K562 (cell line): ENCODE measurements at regions not wholly inside any gene's neighbourhood (a gene's known extent, or its start where the extent isn't known, plus 50 kb on each side); places are given as distances from the start of the nearest gene placed in this dataset.

ENCODE experiments used
- ADNP ChIP-seq: fragments of 200-800 bp; sonication (Bioruptor generic); IDR thresholded peaks from 2 replicates; pipeline ENCODE4 v1.6.1; 2016; ENCODE audit warnings: missing genetic modification characterization, missing compliant biosample characterization
- CEBPG ChIP-seq, 3 experiments: fragments of 200-800 bp in 1 of 3; sonication (Bioruptor generic) in 1 of 3; sonication (generic) in 1 of 3; formaldehyde crosslinking in 1 of 3; IDR thresholded peaks in 2 of 3; conservative IDR thresholded peaks in 1 of 3; 2 replicates each; pipeline versions ENCODE4 v1.6.1 to v1.8.0; 2016 to 2022; ENCODE audit warnings: missing compliant biosample characterization in 2 of 3, missing genetic modification characterization in 2 of 3, mild to moderate bottlenecking in 1 of 3, missing genetic modification reagents in 1 of 3
- CSDE1 ChIP-seq, 2 experiments: fragments of 450-650 bp; IDR thresholded peaks; 2 replicates each; pipeline ENCODE4 v1.6.1; 2016; ENCODE audit warnings: mild to moderate bottlenecking in 1 of 2
- CXXC5 ChIP-seq: fragments of 250-450 bp; sonication (Bioruptor Pico); IDR thresholded peaks from 2 replicates; pipeline ENCODE4 v1.8.0; 2022; ENCODE audit warnings: inconsistent platforms, mild to moderate bottlenecking, moderate library complexity
- ETS2 ChIP-seq: IDR thresholded peaks from 2 replicates; pipeline ENCODE4 v1.6.1; 2016; ENCODE audit warnings: borderline replicate concordance, missing genetic modification characterization, mild to moderate bottlenecking, moderate library complexity, missing compliant biosample characterization; ENCODE audit not compliant: poor library complexity, severe bottlenecking
- GTF3C2 ChIP-seq: IDR thresholded peaks from 3 replicates; pipeline ENCODE4 v1.6.1; 2011; ENCODE audit warnings: borderline replicate concordance, mild to moderate bottlenecking, moderate library complexity; ENCODE audit not compliant: insufficient read length; ENCODE audit errors: extremely low read depth
- HNRNPL ChIP-seq: fragments of 200-400 bp; formaldehyde crosslinking; IDR thresholded peaks from 2 replicates; pipeline ENCODE4 v1.6.1; 2017; ENCODE audit warnings: low read depth, mild to moderate bottlenecking, low read length
- ILK ChIP-seq: fragments of 450-650 bp; IDR thresholded peaks from 2 replicates; pipeline ENCODE4 v1.6.1; 2016; ENCODE audit warnings: missing genetic modification characterization, low read depth, mild to moderate bottlenecking, missing compliant biosample characterization, moderate library complexity, borderline replicate concordance
- KDM1A ChIP-seq, 2 experiments: fragments of 450-650 bp; IDR thresholded peaks; 2 replicates each; pipeline ENCODE4 v1.6.1; 2016; ENCODE audit warnings: mild to moderate bottlenecking in 2 of 2
- MTA1 ChIP-seq: fragments of 450-650 bp; IDR thresholded peaks from 2 replicates; pipeline ENCODE4 v1.6.1; 2017; ENCODE audit warnings: borderline replicate concordance
- MTA2 ChIP-seq: fragments of 450-650 bp; IDR thresholded peaks from 2 replicates; pipeline ENCODE4 v1.6.1; 2016; ENCODE audit warnings: low read depth
- MTA3 ChIP-seq: fragments of 450-650 bp; formaldehyde crosslinking; IDR thresholded peaks from 2 replicates; pipeline ENCODE4 v1.6.1; 2017; ENCODE audit warnings: mild to moderate bottlenecking, borderline replicate concordance
- MXI1 ChIP-seq: IDR thresholded peaks from 2 replicates; pipeline ENCODE4 v1.6.1; 2011; ENCODE audit warnings: low read depth, mild to moderate bottlenecking, improper control_type of control experiment, low read length
- NCOA1 ChIP-seq: fragments of 450-650 bp; IDR thresholded peaks from 2 replicates; pipeline ENCODE4 v1.6.1; 2016; ENCODE audit warnings: low read depth
- RCOR1 ChIP-seq, 2 experiments: IDR thresholded peaks; 2 replicates each; pipeline ENCODE4 v1.6.1; 2012; ENCODE audit warnings: low read depth in 2 of 2, low read length in 2 of 2, borderline replicate concordance in 1 of 2, improper control_type of control experiment in 1 of 2
- STAT5A ChIP-seq: IDR thresholded peaks from 2 replicates; pipeline ENCODE4 v1.6.1; 2012; ENCODE audit warnings: low read length, inconsistent platforms, borderline replicate concordance
- TCF3 ChIP-seq: sonication (generic); formaldehyde crosslinking; IDR thresholded peaks from 2 replicates; pipeline ENCODE4 v1.4.0; 2020; ENCODE audit warnings: mild to moderate bottlenecking, missing genetic modification reagents
- TCF7 ChIP-seq: sonication (generic); IDR thresholded peaks from 2 replicates; pipeline ENCODE4 v1.6.1; 2016; ENCODE audit warnings: antibody characterized with exemption, borderline replicate concordance
- ZNF274 ChIP-seq: IDR thresholded peaks from 2 replicates; pipeline ENCODE4 v1.6.1; 2011; ENCODE audit warnings: low read depth, mild to moderate bottlenecking, low read length, moderate library complexity, borderline replicate concordance
- TF ChIP-seq, protein P1 (sequence below): fragments of 450-650 bp; formaldehyde crosslinking; IDR thresholded peaks from 2 replicates; pipeline ENCODE4 v1.4.0; 2022; ENCODE audit warnings: missing genetic modification characterization

DNA sequence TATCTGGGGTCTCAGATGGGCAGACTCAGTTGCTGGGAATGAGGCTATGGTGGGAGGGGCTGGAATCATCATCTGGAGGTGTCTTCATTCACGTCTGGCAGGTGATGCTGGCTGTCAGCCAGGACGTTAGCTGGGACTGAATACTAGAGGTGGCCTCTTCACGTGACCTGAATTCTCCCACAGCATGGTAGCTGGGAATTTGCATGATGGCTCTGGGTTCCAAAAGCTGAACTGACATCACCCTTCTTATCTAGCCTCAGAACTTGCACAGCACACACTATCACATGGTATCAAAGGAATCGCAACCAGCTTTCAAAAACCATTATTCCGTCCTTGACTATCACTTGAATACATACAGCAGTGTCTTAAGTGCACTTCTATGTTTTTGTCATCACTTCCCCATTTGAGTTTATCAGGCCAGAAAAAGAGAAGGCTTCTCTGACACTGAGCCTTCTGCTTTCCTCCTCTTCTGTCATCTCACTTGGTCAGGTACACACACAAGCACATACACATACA lies 53.0 kb upstream of the LRP2 start (continued):
- TF ChIP-seq, protein P1, sequence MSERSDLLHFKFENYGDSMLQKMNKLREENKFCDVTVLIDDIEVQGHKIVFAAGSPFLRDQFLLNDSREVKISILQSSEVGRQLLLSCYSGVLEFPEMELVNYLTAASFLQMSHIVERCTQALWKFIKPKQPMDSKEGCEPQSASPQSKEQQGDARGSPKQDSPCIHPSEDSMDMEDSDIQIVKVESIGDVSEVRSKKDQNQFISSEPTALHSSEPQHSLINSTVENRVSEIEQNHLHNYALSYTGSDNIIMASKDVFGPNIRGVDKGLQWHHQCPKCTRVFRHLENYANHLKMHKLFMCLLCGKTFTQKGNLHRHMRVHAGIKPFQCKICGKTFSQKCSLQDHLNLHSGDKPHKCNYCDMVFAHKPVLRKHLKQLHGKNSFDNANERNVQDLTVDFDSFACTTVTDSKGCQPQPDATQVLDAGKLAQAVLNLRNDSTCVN (CRISPR knock-in tag), result no peak
- TF ChIP-seq ILK (tag), result no peak
- TF ChIP-seq CEBPG (CRISPR knock-in tag; IDR thresholded peaks at IDR 0.05), result peak; percentile 34; the same call in 1 of the 2 replicates
- TF ChIP-seq CEBPG (tag; conservative IDR thresholded peaks at IDR 0.05 in 1 of 2, IDR thresholded peaks at IDR 0.05 in 1 of 2), result no peak
- peak; percentile 98 for TF ChIP-seq TCF3 (CRISPR knock-in tag)
- TF ChIP-seq CXXC5 (CRISPR knock-in tag), result peak; percentile 88
- peak; percentile 83 for TF ChIP-seq MTA1
- peak; percentile 80 for TF ChIP-seq NCOA1
- peak; percentile 73 to 82; a peak in 3 of 4 replicates for TF ChIP-seq KDM1A (IDR thresholded peaks at IDR 0.05)
- TF ChIP-seq HNRNPL, result no peak
- no peak for TF ChIP-seq ETS2 (tag)
- peak; percentile 53; the same call in 1 of the 2 replicates for TF ChIP-seq MTA3
- TF ChIP-seq ADNP (tag), result peak; percentile 73; the same call in 1 of the 2 replicates
- TF ChIP-seq RCOR1 (IDR thresholded peaks at IDR 0.05; ENCODE audit: borderline replicate concordance in 1 of 2, low read depth in 2 of 2, low read length in 2 of 2), result peak; percentile 59 to 91; a peak in 3 of 4 replicates
- peak; percentile 96 for TF ChIP-seq TCF7
- peak; percentile 85 for TF ChIP-seq STAT5A
- TF ChIP-seq MTA2, result peak; percentile 86
- 0 out of 2 replicates have a peak, but pooled peaks have one; percentile 35 for TF ChIP-seq MXI1
- no peak for TF ChIP-seq CSDE1 (IDR thresholded peaks at IDR 0.05)
- peak; percentile 59; the same call in 1 of the 2 replicates for TF ChIP-seq ZNF274
- TF ChIP-seq GTF3C2, result no peak
